GM19467 (cell line): ENCODE measurements at regions not wholly inside any gene's neighbourhood (a gene's known extent, or its start where the extent isn't known, plus 50 kb on each side); places are given as distances from the start of the nearest gene placed in this dataset.
A peak's percentile ranks its signal among the peaks of the same experiment; 100 is the strongest.

Experiments
- ATAC-seq: cut with Tn5 transposase; IDR thresholded peaks from one replicate; pipeline ENCODE4 v1.9.1; 2021; ENCODE audit warnings: mild to moderate bottlenecking, moderate library complexity; ENCODE audit not compliant: unreplicated experiment

DNA sequence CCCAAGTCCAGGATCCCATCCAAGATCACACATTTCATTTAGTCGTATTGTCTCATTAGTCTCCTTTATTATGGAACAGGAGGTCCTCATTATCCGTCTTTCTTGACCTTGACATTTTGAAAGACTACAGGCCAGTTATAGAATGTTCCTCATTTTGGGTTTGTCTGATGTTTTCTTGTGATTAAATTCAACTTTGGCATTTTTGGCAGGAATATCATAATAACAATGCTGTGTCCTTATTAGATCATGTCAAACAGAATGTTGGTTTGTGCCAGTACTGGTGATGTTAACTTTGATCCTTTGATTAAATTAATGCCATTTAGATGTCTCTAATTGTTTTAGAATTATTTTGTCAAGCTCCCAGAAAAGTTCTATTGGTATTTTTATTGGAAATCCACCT lies 106.5 kb upstream of the FRY start:
- no peak for ATAC-seq

DNA sequence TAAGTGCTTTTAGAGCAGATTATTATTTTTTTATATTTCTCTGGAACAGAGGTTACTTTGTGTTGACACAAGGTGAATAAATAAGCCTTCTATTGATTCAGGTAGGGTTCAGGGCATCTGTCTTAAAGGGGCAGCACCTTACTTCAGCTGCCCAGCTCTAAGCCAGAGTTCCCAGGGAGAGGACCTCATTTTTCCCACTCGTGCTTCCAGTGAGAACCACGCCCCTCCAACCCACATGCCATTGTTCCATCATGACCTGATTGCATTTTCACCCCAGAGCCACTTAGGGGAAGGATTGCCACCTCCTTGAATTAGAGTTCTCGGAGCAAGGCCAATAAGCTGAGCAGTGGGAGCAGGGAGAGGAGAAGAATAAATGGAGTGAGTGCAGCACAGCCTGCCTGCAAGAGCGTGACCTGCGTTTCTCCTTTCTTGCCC lies 104.3 kb upstream of the FRY start:
- no peak for ATAC-seq

DNA sequence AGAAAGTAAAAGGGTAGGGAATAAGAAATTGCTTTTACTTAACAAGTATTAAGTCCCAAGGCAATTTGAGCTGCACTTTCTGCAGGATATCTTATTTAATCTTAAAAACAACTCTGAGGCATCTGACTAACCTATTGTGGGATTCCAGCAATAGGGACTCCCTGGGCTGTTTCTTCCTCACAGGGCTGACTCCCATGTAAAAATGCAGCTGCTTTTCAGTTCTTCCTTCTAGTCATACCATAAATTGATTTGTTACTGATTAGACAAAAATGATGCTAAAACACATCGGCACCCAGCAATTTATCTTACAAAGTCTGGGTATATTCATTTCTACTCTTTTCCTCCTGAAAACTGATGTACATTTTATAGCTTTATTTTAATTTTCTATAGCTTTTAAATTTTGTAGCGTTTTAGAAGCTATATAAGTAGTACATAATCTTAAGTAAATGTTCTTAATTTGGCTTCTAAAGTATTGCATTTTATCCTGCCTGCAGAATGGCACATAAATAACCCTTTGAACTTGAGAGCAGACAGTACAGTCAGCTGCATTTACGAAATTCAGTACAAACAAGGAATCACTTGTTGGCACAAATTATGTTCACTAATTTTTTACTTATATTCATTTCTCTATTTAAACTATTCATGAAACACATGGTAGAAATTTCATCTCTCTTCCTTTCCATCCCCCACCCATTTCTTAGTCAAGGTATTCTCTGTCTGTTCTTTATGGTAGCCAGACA lies 102.4 kb upstream of the FRY start:
- ATAC-seq, result no peak

DNA sequence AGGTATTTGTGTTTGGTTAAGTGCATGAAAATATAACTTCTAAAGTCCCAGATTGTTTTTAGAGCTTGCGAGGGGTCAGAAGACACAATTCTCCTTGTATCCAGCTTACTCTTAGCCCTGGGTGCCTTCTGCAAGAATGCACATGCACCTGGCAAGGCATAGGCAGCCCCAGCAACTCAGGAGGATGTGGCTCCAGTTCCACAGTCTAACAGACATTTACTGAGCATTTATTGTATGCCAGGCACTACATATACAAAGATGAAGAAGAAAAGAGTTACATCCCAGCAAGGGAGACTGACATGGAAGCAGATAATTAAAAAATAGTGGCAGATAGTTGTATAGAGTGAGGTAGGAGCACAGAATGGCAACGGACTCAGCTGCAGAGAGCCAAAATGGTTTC lies 101.1 kb upstream of the FRY start:
- ATAC-seq, result peak; percentile 27

DNA sequence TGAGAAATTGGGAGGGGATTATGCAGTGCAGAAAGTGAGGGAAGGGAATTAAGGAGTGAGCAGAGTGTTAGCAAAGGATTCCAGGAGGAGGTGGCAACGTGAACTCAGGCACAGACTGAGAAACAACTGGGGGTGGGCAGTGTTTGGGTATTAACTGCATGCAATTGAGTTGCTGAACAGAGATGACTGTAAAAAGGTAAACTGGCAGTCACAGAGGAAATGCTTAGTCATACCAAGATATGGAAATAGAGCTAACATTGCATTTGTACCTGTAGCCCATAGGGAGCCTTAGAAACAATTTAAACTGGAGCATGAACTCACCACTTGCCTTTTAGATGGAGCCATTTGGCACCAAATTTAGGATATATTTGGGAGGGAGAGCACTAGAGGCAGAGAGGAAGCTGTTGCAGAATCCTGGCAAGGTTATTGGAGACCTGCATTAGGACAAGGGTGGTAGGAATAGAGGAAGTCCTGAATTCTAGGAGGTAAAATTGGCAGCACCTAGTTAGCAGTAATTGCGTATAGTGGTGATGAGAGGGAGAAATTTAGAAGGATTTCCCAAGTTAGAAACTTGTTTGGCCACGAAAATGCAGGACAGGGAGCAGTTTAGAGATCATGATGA lies 100.6 kb upstream of the FRY start:
- peak; percentile 99 for ATAC-seq

DNA sequence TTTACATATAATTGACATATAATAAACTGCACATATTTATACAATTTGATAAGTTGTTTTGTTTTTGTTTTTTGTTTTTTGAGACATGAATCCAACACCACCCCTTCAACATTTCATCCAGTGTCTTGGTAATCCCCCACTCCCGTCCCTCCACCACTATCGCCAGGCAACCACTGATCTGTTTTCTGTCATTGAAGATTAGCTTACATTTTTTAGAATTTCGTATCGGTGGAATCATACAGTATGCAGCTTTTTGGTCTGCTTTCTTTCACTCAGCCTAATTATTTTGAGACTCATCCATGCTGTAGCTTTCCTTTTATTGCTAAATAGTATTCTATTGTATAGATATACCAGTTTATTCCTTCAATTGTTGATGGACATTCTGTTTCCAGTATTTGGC lies 94.1 kb upstream of the FRY start:
- ATAC-seq, result no peak

DNA sequence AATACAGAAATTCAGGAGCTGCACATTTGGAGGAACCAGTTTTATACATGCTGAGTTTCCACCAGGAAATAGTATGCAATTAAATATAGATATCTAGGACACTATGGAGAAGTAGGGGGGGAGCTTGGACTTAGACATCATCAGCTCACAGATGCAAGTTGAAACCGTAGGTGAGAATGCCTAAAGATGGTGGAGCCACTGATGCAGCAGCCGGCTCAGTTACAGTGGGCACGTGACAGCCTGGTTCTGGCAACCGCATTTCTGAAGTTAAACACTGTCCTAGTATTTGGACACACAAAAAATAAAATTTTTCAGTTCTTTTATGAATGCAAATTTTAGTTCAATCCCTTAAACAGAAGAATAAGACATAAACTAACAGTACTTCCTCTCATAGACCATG lies 91.5 kb upstream of the FRY start:
- ATAC-seq, result no peak

DNA sequence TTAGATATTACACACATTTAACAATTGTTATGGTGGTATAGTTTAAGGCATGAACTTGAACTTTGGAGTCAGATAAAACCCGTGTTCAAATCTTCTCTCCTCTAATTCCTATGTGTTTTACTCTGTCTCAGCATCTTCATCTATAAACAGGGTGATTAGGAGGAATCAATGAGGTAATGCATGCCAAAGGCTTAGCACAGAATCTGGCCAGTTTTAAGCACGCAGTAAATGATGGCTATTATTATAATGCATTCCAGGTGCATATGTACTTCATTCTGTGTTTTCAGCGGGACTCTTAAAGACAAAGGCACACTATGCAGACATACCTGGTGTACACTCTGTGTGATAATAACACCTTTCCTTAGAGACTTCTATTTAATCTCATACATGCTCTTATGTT lies 88.0 kb upstream of the FRY start:
- ATAC-seq, result no peak

DNA sequence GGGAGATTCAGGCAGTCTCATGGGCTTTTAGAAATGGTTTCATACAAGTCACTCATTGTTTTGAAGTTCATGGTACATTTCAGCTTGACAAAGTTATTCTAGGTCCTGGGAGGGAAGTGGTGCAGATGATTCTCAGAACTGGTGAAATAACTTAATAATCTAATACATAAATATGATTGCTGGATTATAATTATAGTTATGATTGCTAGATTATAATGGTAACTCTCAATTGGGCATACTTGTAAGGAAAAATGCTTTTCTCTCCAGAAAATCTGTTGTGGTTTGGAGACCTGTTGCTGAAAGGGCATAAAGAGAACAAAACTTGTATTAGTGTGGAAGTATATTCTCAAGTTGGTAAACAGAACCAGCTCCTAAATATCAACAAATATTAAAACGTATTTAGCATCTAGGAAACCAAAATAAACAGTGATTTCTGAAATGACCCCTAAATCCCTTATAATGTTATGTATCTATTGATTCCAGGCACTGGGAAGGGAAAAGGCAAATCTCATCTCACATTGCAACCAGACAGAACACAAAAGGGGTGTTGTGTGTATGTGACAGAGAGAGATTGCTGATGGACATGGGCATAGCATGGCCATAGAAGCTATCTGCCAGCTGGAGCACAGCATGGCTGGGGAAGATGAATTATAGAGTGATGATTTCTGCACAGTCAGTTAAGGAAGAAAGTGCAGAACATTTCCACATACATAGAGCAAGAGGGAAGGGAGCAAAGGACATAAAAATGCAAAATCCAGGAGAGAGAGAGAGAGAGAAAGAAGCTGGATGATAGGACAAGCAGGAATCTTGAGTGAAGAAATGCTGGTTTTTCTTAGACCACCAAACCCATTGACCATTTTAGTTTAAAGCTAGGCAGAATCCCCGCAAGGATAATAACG lies 87.1 kb upstream of the FRY start:
- ATAC-seq, result no peak

DNA sequence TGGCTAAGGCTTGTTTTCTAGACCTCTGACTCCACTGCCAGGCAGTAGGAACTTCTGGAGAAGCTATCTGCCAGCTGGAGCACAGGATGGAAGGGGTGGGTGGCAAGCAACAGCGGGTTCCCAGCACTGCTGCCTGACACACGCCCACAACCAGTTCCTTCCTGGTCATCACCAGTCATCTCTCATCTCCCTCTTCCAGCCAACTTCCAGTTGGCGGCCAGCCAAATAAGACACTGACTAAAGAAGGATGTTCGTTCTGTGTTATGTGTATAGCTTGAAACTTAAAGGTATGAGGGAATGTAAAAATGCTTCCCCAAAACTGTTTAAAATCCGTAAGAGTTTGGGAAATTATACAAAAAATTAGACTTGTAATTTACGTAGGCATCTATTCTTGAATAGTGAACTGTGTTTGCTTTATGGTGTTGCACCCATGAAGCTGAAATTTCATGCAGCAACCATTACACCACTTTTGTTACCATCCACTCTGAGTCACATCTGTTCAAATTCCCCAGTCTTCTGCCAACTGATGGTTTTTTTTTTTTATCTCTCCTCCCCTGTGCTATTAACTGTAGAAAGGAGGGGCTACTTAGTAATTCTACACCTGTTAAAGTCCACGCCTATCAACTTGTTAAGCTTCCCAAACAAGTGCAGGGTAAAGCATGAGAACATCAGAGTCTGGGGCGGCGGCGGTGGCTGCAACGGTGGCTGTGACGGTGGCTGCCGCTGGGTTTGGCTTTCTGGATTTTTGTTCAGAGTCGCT lies 86.2 kb upstream of the FRY start:
- ATAC-seq, result no peak

DNA sequence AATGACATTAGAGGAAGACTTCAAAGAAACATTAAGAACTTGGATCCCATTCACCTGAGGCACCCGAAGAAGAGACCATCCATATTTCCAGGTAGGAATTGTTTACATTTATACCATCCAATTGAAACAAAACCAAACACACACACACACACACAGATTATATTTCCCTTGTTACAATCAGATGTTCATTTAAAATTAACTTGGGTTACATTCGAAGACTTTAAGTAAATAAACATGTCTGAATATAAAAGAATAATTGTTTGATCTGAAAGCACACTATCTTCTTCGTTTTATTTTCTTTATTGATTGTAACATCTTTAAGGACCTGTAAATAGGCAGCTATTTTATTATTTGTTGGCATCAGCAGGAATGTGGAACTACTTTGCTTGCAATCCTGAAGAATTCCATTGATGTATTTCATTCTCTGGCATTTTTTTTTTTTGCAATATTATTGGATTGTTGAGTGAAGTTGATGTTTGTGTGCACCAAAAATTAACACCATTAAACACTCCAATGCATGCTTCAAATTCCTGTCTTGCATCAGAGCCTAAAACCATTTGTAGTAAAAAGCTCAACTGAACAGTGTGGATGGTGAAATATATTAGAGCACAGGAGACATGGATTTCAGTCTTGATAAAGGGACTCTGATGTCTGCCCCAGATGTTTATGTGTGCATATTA lies 85.3 kb upstream of the FRY start:
- ATAC-seq, result no peak

DNA sequence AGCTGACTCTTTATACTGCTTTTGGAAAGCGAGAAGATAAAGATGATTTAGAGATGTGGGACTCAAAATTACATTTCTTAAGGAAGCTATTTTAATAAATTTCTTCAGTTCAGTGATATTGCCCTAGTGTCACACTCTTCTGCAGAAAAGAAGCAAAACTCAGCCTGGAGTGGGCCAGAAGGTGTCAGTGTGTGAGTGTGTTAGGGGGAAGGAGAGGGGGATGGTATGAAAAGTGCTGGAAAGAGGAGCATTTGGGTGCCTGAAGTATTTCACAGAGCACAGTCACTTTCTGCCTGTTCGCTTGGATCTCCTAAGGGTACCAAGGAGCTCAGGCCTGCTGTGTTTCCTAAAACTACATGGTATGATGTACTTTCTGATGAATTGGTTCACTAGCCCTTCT lies 84.5 kb upstream of the FRY start:
- no peak for ATAC-seq

DNA sequence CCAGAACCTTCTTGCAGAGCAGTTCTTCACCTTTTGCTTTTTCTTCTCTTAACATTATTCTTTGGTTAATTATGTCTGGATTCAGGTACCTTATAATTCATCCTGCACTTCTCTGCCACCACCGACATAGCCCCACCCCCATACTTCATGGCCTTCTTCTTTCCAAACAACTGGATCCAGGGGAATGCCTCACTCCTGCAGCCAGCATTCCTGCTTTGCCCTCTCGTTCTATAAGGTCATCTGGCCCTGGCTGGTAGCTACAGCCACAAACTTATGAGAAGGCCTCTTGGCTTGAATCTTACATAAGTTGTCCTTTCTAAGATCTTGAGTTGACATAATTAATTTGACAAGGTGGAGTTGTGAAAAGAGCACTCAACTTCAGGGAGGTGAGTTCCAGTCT lies 84.1 kb upstream of the FRY start:
- no peak for ATAC-seq

DNA sequence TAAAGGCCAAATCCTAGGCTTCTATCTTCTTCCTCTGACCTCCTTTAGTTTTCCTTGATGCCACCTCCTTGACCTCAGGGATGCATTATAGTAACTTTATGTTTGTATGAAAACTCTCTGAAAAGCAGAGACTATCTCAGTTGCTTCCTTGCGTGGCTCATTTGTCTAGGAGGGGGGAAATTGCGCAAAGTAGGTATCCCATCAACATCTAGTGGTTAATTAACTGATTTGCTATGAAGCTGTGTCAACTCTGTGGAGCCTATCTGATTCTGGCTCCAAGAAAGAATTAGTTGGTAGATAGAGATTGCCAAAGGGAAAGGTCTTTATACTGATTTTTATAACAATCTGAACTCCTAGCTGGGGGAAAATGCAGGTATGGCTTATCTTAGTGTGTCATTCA lies 82.1 kb upstream of the FRY start:
- no peak for ATAC-seq

DNA sequence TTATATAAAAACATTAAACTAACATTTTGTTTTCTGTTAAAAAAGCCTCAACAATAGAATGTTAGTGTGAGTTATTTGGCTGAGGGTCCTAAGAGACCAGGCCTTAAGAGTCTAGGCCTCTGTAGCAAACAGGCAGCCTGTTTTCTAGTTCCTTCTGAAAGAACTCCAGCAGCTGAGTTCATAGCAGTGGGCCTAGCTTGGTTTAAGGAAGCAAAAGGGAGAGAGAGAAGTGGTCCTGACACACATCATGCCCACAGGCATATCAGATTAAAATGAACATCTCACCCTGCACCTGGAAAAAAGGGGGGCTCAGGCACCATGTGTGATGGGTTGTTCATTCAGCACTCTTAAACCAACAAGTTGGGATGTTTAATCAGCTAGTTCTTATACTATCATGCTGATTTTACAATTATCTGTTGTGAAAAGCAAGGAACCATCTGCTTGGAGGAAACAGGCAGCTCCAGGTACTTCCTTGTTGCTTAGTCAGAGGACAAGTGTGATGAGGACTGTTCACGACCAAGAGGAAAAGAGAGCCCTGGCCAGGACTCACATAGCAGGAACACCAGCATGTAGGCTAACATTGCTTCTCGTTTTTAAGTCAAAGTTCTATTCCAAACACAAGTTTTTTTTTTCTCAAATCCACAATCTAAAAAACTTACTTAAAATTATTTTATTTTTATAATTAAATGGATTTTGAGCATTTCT lies 81.3 kb upstream of the FRY start:
- ATAC-seq, result no peak

DNA sequence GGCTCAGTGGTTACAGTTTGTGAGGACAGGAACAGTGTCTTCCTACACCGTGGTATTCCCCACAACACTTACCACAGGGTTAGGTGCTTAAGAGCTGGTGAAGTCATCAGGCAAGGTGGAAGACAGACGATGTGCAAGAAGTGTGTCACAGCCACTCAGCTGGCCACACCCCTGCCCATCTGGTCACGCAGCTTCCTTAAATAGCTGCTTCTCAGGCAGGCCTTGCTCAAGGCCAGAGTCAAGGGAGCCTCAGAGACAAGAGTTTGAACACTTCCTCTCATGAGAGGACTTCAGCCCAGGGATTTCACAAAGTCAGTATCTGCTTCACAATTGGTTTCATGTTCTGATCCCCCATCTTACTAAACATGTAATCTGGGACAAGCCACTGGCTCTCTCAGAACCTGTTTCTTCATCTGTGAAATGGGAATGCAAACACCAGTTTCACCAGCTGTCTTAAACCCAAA lies 80.3 kb upstream of the FRY start:
- peak; percentile 91 for ATAC-seq

DNA sequence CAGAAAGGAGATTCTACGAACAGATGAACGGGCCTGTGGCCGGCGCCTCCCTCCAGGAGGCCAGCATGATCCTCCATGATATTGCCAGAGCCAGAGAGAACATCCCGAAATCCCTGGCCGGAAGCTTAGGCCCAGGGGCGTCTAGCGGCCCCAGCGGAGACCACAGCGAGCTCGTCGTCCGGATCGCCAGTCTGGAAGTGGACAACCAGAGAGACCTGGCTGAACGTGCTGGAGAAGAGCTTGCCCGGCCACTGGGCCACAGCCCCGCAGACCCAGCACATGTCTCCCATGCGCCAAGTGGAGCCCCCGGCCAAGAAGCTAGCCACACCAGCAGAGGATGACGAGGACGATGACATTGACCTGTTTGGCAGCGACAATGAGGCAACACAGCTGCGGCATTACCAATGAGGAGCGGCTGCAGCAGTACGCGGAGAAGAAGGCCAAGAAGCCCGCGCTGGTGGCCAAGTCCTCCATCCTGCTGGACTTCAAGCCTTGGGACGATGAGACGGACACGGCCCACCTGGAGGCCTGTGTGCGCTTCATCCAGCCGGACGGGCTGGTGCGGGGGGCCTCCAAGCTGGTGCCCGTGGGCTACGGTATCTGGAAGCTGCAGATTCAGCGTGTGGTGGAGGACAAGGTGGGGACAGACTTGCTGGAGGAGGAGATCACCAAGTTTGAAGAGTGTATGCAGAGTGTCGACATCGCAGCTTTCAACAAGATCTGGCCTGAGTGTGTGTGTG lies 78.8 kb upstream of the FRY start:
- no peak for ATAC-seq

DNA sequence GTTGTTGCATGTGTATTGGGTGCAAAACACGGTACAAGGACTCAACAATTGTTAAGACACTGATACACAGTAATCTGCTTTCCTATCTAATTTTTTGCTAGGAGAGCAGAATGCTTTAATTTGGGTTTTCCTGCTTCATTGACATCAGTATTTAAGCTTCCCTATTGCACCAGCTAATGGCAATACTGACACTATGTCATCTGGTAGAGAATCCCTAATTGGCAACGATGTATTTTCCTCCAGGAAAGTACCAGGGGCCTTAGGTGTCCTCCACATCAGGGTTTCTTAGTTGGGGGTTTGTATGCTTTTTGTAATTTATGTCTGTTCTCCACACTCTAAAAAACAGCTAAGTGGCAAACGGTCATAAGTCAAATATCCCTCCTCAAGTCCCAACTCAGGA lies 76.5 kb upstream of the FRY start:
- no peak for ATAC-seq

DNA sequence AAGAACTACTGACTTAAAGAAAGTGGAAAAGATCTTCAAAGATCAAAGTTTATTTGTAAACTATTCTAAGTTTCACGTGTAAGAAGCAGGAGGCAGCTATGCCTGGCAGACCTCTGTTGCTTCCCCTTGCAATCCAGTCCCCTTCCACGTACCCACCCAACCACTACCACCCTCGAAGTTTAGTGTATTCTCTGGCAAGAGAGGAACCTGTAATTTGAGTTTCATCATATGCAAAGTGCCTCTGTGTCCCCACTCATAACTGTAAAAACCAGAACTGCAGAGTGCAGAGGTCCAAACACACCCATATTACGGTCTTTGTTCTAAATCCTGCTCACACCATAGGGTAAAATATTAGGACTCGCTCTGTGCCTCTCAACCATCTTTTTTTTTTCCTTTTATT lies 75.8 kb upstream of the FRY start:
- ATAC-seq, result no peak
